H9 (cell line): ENCODE measurements at regions not wholly inside any gene's neighbourhood (a gene's known extent, or its start where the extent isn't known, plus 50 kb on each side); places are given as distances from the start of the nearest gene placed in this dataset.

Source experiments
- DNase-seq: peaks from one replicate; pipeline ENCODE4 v3.0.0-alpha.2; 2017
- H2AFZ ChIP-seq: one replicate; pipeline ENCODE4 v1.6.1; 2013; ENCODE audit warnings: mild to moderate bottlenecking, low read length, control low read depth, moderate library complexity
- H2AK5ac ChIP-seq: 2 replicates; pipeline ENCODE4 v1.6.1; 2013; ENCODE audit warnings: low read length, control low read depth, mixed read lengths; ENCODE audit not compliant: insufficient read length
- H2BK120ac ChIP-seq: one replicate; pipeline ENCODE4 v1.6.1; 2013; ENCODE audit warnings: low read depth, mild to moderate bottlenecking, low read length, control low read depth, inconsistent platforms; ENCODE audit not compliant: poor library complexity, severe bottlenecking
- H2BK12ac ChIP-seq: 2 replicates; pipeline ENCODE4 v1.6.1; 2013; ENCODE audit warnings: low read length, control low read depth, mixed read lengths, low read depth; ENCODE audit not compliant: insufficient read length
- H2BK15ac ChIP-seq: 2 replicates; pipeline ENCODE4 v1.6.1; 2013; ENCODE audit warnings: low read depth, low read length, control low read depth
- H2BK20ac ChIP-seq: one replicate; pipeline ENCODE4 v1.6.1; 2013; ENCODE audit warnings: low read depth, mild to moderate bottlenecking, low read length, control low read depth, inconsistent platforms; ENCODE audit not compliant: poor library complexity, severe bottlenecking
- H2BK5ac ChIP-seq: 2 replicates; pipeline ENCODE4 v1.6.1; 2013; ENCODE audit warnings: low read length, control low read depth, mixed read lengths; ENCODE audit not compliant: insufficient read length
- H3K14ac ChIP-seq: 2 replicates; pipeline ENCODE4 v1.6.1; 2013; ENCODE audit warnings: low read length, control low read depth; ENCODE audit not compliant: insufficient read depth
- H3K18ac ChIP-seq: 2 replicates; pipeline ENCODE4 v1.6.1; 2013; ENCODE audit warnings: low read depth, mild to moderate bottlenecking, mixed read lengths, low read length, control low read depth; ENCODE audit not compliant: insufficient read length
- H3K23ac ChIP-seq: 2 replicates; pipeline ENCODE4 v1.6.1; 2013; ENCODE audit warnings: low read length, control low read depth, mixed read lengths, low read depth; ENCODE audit not compliant: insufficient read length
- H3K23me2 ChIP-seq: 2 replicates; pipeline ENCODE4 v1.6.1; 2013; ENCODE audit warnings: low read depth, mild to moderate bottlenecking, mixed read lengths, low read length, control low read depth; ENCODE audit not compliant: insufficient read length, poor library complexity, severe bottlenecking
- H3K27ac ChIP-seq: 2 replicates; pipeline ENCODE4 v1.5.1; 2013; ENCODE audit warnings: low read length, control low read depth, mixed read lengths, low read depth; ENCODE audit not compliant: insufficient read length
- H3K27me3 ChIP-seq: 2 replicates; pipeline ENCODE4 v1.6.1; 2013; ENCODE audit warnings: low read length, control low read depth, inconsistent platforms; ENCODE audit not compliant: insufficient read depth
- H3K4ac ChIP-seq: 2 replicates; pipeline ENCODE4 v1.6.1; 2013; ENCODE audit warnings: low read depth, mild to moderate bottlenecking, control low read depth, inconsistent platforms, low read length, moderate library complexity
- H3K4me1 ChIP-seq: 2 replicates; pipeline ENCODE4 v1.6.1; 2013; ENCODE audit warnings: low read length, control low read depth, inconsistent platforms; ENCODE audit not compliant: insufficient read depth
- H3K4me2 ChIP-seq: 2 replicates; pipeline ENCODE4 v1.6.1; 2013; ENCODE audit warnings: low read length, control low read depth, mixed read lengths; ENCODE audit not compliant: insufficient read length, insufficient read depth
- H3K56ac ChIP-seq: 2 replicates; pipeline ENCODE4 v1.6.1; 2013; ENCODE audit warnings: low read depth, mild to moderate bottlenecking, mixed read lengths, low read length, control low read depth; ENCODE audit not compliant: insufficient read length
- H3K79me1 ChIP-seq: 2 replicates; pipeline ENCODE4 v1.6.1; 2013; ENCODE audit warnings: low read depth, mild to moderate bottlenecking, moderate library complexity, low read length, control low read depth, inconsistent platforms; ENCODE audit not compliant: insufficient read depth, poor library complexity, severe bottlenecking
- H3K79me2 ChIP-seq: 2 replicates; pipeline ENCODE4 v1.6.1; 2013; ENCODE audit warnings: low read length, control low read depth, inconsistent platforms; ENCODE audit not compliant: insufficient read depth
- H3K9ac ChIP-seq: 2 replicates; pipeline ENCODE4 v1.6.1; 2013; ENCODE audit warnings: low read length, control low read depth, mixed read lengths; ENCODE audit not compliant: insufficient read length; ENCODE audit errors: extremely low read depth
- H3K9me3 ChIP-seq: one replicate; pipeline ENCODE4 v1.6.1; 2013; ENCODE audit warnings: low read depth, low read length, inconsistent platforms; ENCODE audit not compliant: control insufficient read depth
- H3T11ph ChIP-seq: one replicate; pipeline ENCODE4 v1.6.1; 2013; ENCODE audit warnings: mild to moderate bottlenecking, low read length, control low read depth, inconsistent platforms
- H4K20me1 ChIP-seq: one replicate; pipeline ENCODE4 v1.6.1; 2013; ENCODE audit not compliant: control insufficient read depth, insufficient read length, insufficient read depth
- H4K5ac ChIP-seq: 2 replicates; pipeline ENCODE4 v1.6.1; 2013; ENCODE audit warnings: low read depth, mild to moderate bottlenecking, mixed read lengths, low read length, control low read depth; ENCODE audit not compliant: insufficient read length
- H4K8ac ChIP-seq: replicated peaks from 2 replicates; pipeline ENCODE4 v1.6.1; 2013; ENCODE audit warnings: low read length, control low read depth, mixed read lengths, low read depth; ENCODE audit not compliant: insufficient read length
- H4K91ac ChIP-seq: 2 replicates; pipeline ENCODE4 v1.6.1; 2013; ENCODE audit warnings: low read depth, mild to moderate bottlenecking, moderate library complexity, mixed read lengths, low read length, control low read depth; ENCODE audit not compliant: insufficient read length
- H3K27ac Mint-ChIP-seq, 3 experiments: 2 replicates in 2 of 3; 3 replicates in 1 of 3; pipeline ENCODE4 v1.8.0; 2020 to 2021; ENCODE audit warnings: mixed read lengths in 3 of 3, mild to moderate bottlenecking in 1 of 3, moderate library complexity in 1 of 3
- H3K27me3 Mint-ChIP-seq: 2 replicates; pipeline ENCODE4 v1.8.0; 2021; ENCODE audit warnings: low read depth, mild to moderate bottlenecking, moderate library complexity, mixed read lengths
- H3K36me3 Mint-ChIP-seq, 3 experiments: 2 replicates in 2 of 3; 3 replicates in 1 of 3; pipeline ENCODE4 v1.8.0; 2020 to 2021; ENCODE audit warnings: low read depth in 3 of 3, mixed read lengths in 3 of 3; ENCODE audit not compliant: insufficient read depth in 1 of 3
- H3K4me1 Mint-ChIP-seq, 2 experiments: 2 replicates each; pipeline ENCODE4 v1.8.0; 2020; ENCODE audit warnings: mixed read lengths in 2 of 2
- H3K4me3 Mint-ChIP-seq, 2 experiments: 2 replicates in 1 of 2; 3 replicates in 1 of 2; pipeline ENCODE4 v1.8.0; 2020 to 2021; ENCODE audit warnings: mild to moderate bottlenecking in 2 of 2, mixed read lengths in 2 of 2, moderate library complexity in 1 of 2
- H3K9me3 Mint-ChIP-seq, 2 experiments: 2 replicates in 1 of 2; 3 replicates in 1 of 2; pipeline ENCODE4 v1.8.0; 2020; ENCODE audit warnings: mild to moderate bottlenecking in 2 of 2, mixed read lengths in 2 of 2, moderate library complexity in 1 of 2
- CTCF ChIP-seq: fragments of 200-600 bp; sonication (generic); conservative IDR thresholded peaks from 3 replicates; pipeline ENCODE4 v1.8.0; 2021; ENCODE audit warnings: antibody characterized with exemption, mild to moderate bottlenecking
- WGBS: extraction: QIAGEN DNeasy Blood & Tissue Kit; methylation state at CpG from one replicate; pipeline ENCODE4 v1.1.7; 2013; ENCODE audit warnings: missing lambda C conversion rate, low lambda C conversion rate, mixed read lengths; ENCODE audit not compliant: insufficient read length; ENCODE audit errors: extremely low coverage; 5-methylcytosine and 5-hydroxymethylcytosine counted together

GRCh38 chr14:65360144-65360784 lies 52.3 kb upstream of the FUT8 start:
- TF ChIP-seq CTCF, result no peak
- Histone ChIP-seq H2BK12ac (no peak overlapping the region), H3K18ac (no peak overlapping the region), H3K79me2 (no peaks in the 10 kb centered on the region), H2AFZ (no peak overlapping the region), H3K9me3 (no peaks in the 10 kb centered on the region), H3K23me2 (no peaks in the 10 kb centered on the region), H2AK5ac (no peak overlapping the region), H3K9ac (no peak overlapping the region), H3K27me3 (no peaks in the 10 kb centered on the region), H4K20me1 (no peaks in the 10 kb centered on the region), H2BK5ac (no peak overlapping the region), H3K14ac (no peak overlapping the region), H3T11ph (no peak overlapping the region), H3K23ac (no peak overlapping the region), H3K27ac (no peak overlapping the region), H4K91ac (no peak overlapping the region), H2BK120ac (no peak overlapping the region), H3K4ac (no peak overlapping the region), H3K56ac (no peak overlapping the region), H3K79me1 (no peaks in the 10 kb centered on the region), H4K5ac (no peak overlapping the region), H3K4me1 (no peaks in the 10 kb centered on the region), H2BK20ac (no peak overlapping the region), H4K8ac (no peak overlapping the region), H3K4me2 (no peak overlapping the region), H2BK15ac (no peak overlapping the region)
- peaks cover 8% of the 10 kb centered on the region for H3K27me3 Mint-ChIP-seq
- H3K36me3 Mint-ChIP-seq, result no peaks in the 10 kb centered on the region
- WGBS, result no CpG with 5 or more reads among the region's 2 CpGs
- peaks cover 17 to 19% of the 10 kb centered on the region in 2 experiments for H3K4me1 Mint-ChIP-seq
- no peaks in the 10 kb centered on the region for H3K9me3 Mint-ChIP-seq
- no peak for DNase-seq
- no peak overlapping the region for H3K27ac Mint-ChIP-seq
- no peak overlapping the region for H3K4me3 Mint-ChIP-seq
